ENCODE measurements at regions not wholly inside any gene's neighbourhood (a gene's known extent, or its start where the extent isn't known, plus 50 kb on each side); places are given as distances from the start of the nearest gene placed in this dataset.

GRCh38 chr18:23333827-23334226 lies 119.3 kb upstream of the RIOK3 start:
- Mint-ChIP-seq H3K27me3 (no peaks in the 10 kb centered on the region), H3K27ac (no peak overlapping the region), H3K4me3 (no peak overlapping the region), H3K36me3 (ENCODE audit: low read depth) (peaks cover 18% of the 10 kb centered on the region), H3K9me3 (no peaks in the 10 kb centered on the region), H3K4me1 (ENCODE audit: low read depth) (no peaks in the 10 kb centered on the region)
- ATAC-seq (no peak), DNase-seq (no peak)
- POLR2A ChIA-PET: interaction anchor here (1.6 kb wide), 1 partner anchor 16 kb away, joined by 4 read pairs; no protein-coding TSS in a partner anchor
- intact Hi-C loops (cut with micrococcal nuclease): no loop called here
- no peak for TF ChIP-seq CTCF (IDR thresholded peaks at IDR 0.05)
- CTCF ChIA-PET: no interaction called here

- CTCF ChIA-PET: no interaction called here
- intact Hi-C loops (cut with micrococcal nuclease): no loop called here
- Mint-ChIP-seq H3K27ac (no peak overlapping the region), H3K27me3 (no peaks in the 10 kb centered on the region), H3K4me1 (ENCODE audit: low read depth) (no peaks in the 10 kb centered on the region), H3K4me3 (no peak overlapping the region), H3K9me3 (no peaks in the 10 kb centered on the region), H3K36me3 (ENCODE audit: low read depth) (peaks cover 12% of the 10 kb centered on the region)
- POLR2A ChIA-PET: no interaction called here
- ATAC-seq: no peak
- no peak for DNase-seq
- no peak for TF ChIP-seq CTCF (IDR thresholded peaks at IDR 0.05)
These were observed 118.5 kb upstream of the RIOK3 start for GRCh38 chr18:23334569-23334968.

- no peaks in the 10 kb centered on the region for H3K9me3 Mint-ChIP-seq
- H3K4me3 Mint-ChIP-seq: no peak overlapping the region
- ATAC-seq (no peak), DNase-seq (no peak)
- TF ChIP-seq CTCF (IDR thresholded peaks at IDR 0.05): no peak
- peaks cover 9% of the 10 kb centered on the region for H3K36me3 Mint-ChIP-seq (ENCODE audit: low read depth)
- peaks cover 4% of the 10 kb centered on the region for H3K4me1 Mint-ChIP-seq (ENCODE audit: low read depth)
- intact Hi-C loops (cut with micrococcal nuclease): no loop called here
- ChIA-PET CTCF (no interaction called here), POLR2A (no interaction called here)
- no peaks in the 10 kb centered on the region for H3K27me3 Mint-ChIP-seq
- H3K27ac Mint-ChIP-seq: no peak overlapping the region
These were observed 117.0 kb upstream of the RIOK3 start for GRCh38 chr18:23336101-23336500.

- H3K36me3 Mint-ChIP-seq (ENCODE audit: low read depth): peaks cover 7% of the 10 kb centered on the region
- ChIA-PET CTCF (no interaction called here), POLR2A (no interaction called here)
- H3K27ac Mint-ChIP-seq: no peak overlapping the region
- no peak for TF ChIP-seq CTCF (IDR thresholded peaks at IDR 0.05)
- peaks cover 15% of the 10 kb centered on the region for H3K4me1 Mint-ChIP-seq (ENCODE audit: low read depth)
- H3K9me3 Mint-ChIP-seq: no peaks in the 10 kb centered on the region
- intact Hi-C loops (cut with micrococcal nuclease): no loop called here
- ATAC-seq (peak; percentile 35), DNase-seq (no peak)
- no peak overlapping the region for H3K4me3 Mint-ChIP-seq
- H3K27me3 Mint-ChIP-seq: no peaks in the 10 kb centered on the region
These were observed 115.3 kb upstream of the RIOK3 start for GRCh38 chr18:23337599-23338444.

- Mint-ChIP-seq H3K4me3 (no peak overlapping the region), H3K9me3 (no peaks in the 10 kb centered on the region), H3K27me3 (no peaks in the 10 kb centered on the region), H3K4me1 (ENCODE audit: low read depth) (peaks cover 15% of the 10 kb centered on the region), H3K36me3 (ENCODE audit: low read depth) (peaks cover 15% of the 10 kb centered on the region), H3K27ac (peak overlapping the region; percentile 16)
- ATAC-seq (no peak), DNase-seq (no peak)
- intact Hi-C loops (cut with micrococcal nuclease): no loop called here
- TF ChIP-seq CTCF (IDR thresholded peaks at IDR 0.05): no peak
- POLR2A ChIA-PET: no interaction called here
- CTCF ChIA-PET: no interaction called here
These were observed 112.4 kb upstream of the RIOK3 start for GRCh38 chr18:23340661-23341060.

Measured in activated CD8-positive, alpha-beta T cell treated with anti-CD3 and anti-CD28 coated beads for 36 hours (primary cell).